Gastroesophageal sphincter (tissue), 3 donors: ENCODE measurements at regions not wholly inside any gene's neighbourhood (a gene's known extent, or its start where the extent isn't known, plus 50 kb on each side); places are given as distances from the start of the nearest gene placed in this dataset.

ENCODE experiments used
- EP300 ChIP-seq: sonication (generic); formaldehyde crosslinking; IDR thresholded peaks from one replicate; pipeline ENCODE4 v1.6.1; 2017; ENCODE audit warnings: antibody characterized with exemption, mild to moderate bottlenecking
- POLR2A ChIP-seq, 2 donors: fragments of 450-650 bp; IDR thresholded peaks; one replicate each; pipeline ENCODE4 v1.6.1; 2017; ENCODE audit warnings: antibody characterized with exemption in 2 of 2, mild to moderate bottlenecking in 2 of 2, moderate library complexity in 1 of 2
- TF ChIP-seq, protein P1 (sequence below), 4 experiments: fragments of 200-600 bp in 2 of 4; fragments of 450-650 bp in 2 of 4; sonication (generic) in 1 of 4; IDR thresholded peaks; one replicate each; pipeline ENCODE4 v1.5.1; 2017 to 2019; ENCODE audit warnings: antibody characterized with exemption in 4 of 4, mild to moderate bottlenecking in 2 of 4, moderate library complexity in 2 of 4

- TF ChIP-seq, protein P1, sequence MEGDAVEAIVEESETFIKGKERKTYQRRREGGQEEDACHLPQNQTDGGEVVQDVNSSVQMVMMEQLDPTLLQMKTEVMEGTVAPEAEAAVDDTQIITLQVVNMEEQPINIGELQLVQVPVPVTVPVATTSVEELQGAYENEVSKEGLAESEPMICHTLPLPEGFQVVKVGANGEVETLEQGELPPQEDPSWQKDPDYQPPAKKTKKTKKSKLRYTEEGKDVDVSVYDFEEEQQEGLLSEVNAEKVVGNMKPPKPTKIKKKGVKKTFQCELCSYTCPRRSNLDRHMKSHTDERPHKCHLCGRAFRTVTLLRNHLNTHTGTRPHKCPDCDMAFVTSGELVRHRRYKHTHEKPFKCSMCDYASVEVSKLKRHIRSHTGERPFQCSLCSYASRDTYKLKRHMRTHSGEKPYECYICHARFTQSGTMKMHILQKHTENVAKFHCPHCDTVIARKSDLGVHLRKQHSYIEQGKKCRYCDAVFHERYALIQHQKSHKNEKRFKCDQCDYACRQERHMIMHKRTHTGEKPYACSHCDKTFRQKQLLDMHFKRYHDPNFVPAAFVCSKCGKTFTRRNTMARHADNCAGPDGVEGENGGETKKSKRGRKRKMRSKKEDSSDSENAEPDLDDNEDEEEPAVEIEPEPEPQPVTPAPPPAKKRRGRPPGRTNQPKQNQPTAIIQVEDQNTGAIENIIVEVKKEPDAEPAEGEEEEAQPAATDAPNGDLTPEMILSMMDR (IDR thresholded peaks at IDR 0.05), result no peak
- TF ChIP-seq POLR2A (IDR thresholded peaks at IDR 0.05) (no peak), EP300 (no peak)
These were observed 146.3 kb upstream of the CELF4 start for GRCh38 chr18:37711766-37712505.
